ENCODE measurements at regions not wholly inside any gene's neighbourhood (a gene's known extent, or its start where the extent isn't known, plus 50 kb on each side); places are given as distances from the start of the nearest gene placed in this dataset.
"Not testable (repeated sequence)": the region's sequence is repeated elsewhere in the genome, so short reads cannot be mapped to it uniquely, and the experiment has no call there.

DNA sequence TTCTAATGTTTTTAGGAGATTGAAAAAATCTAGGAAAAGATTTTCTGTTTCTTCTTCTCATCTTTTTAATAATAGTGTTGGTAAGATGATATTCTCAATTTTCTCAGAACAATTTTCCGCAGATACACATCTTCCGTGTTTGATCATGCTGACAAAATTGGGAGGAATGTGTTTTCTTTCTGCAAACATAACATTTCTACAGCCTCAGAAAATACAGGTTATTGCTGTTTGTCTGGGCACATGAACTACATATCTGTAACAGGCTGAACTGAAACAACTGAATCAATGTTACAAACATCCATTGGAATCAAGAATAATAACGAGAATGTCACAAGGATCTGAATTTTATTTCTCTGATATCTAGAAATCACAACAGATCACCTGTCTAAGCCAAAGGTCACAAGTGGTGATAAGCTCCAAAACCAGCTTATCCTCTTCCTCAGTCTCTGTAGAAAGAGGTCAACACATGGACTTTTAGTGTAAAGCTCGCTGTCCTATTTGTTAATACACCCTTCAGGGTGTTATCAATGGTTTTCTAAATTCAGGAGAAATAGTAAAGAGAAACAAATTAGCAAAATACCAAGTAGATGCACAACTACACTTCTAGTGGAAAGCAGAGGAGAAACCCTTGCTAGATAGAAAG is 197.3 kb upstream of the MARCKS start:
- no peak for DNase-seq

DNA sequence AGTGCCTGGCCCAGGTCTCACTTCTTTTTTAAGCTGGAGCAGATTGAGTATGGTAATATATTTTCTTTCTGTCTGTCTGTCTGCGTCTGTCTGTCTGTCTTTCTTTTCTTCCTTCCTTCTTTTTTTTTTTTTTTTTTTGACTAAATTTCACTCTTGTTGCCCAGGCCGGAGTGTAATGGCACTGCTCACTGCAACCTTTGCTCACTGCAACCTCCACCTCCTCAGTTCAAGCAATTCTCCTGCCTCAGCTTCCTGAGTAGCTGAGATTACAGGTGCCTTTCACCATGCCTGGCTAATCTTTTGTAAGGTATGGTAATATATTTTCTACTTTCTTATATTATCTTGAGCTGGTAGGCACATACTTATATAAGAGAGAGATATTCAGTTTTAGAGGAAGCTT is 196.3 kb upstream of the MARCKS start:
- no peak for DNase-seq

DNA sequence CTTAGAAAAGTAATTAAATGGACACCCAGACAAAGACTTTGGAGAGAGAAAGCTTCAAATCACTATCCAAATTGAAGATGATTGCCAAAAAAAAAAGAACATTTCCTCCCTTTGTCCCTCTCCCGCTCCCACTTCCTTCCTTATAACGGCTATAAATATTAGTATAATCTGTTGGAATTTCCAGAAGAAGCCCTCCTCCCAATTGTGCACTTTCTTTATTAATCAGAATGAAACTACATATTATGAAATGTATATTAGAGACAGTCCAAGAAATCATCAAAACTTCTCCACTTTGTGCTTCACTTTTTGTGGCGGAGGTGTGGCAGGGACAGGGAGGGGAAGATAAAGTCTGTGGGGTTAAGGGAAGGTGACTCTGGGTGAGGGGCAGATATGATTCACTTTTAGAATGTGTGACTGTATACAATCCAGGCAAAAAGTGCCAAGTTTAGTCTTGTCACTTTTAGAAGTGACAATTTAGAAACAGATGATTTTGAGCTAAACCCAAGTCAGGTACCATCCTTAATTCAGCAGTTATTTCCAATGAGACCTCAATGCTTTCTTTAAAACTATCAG is 195.0 kb upstream of the MARCKS start:
- DNase-seq, result no peak

- DNase-seq, result no peak
These were observed 194.3 kb upstream of the MARCKS start for GRCh38 chr6:113662688-113663333.

DNA sequence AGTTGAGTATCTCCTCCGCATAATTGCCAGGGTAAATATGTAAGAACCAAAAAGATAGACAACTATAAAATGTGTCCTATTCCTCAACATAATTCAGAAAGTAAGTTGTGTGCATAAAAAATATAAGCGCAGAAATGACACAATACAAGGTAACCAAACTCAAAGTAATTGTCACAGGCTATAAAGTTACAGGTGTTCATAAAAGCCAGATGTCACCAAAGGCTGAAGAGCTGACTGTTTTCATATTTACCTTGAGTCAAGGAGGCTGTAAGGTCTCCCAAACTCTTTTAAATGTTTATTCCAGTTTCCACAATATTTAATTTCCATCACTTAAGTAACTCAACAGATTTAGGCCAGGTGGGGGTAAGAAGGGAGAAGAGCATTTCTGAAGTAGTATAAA is 192.2 kb upstream of the MARCKS start:
- no peak for DNase-seq

- no peak for DNase-seq
These were observed 188.3 kb upstream of the MARCKS start for GRCh38 chr6:113668641-113669408.

DNA sequence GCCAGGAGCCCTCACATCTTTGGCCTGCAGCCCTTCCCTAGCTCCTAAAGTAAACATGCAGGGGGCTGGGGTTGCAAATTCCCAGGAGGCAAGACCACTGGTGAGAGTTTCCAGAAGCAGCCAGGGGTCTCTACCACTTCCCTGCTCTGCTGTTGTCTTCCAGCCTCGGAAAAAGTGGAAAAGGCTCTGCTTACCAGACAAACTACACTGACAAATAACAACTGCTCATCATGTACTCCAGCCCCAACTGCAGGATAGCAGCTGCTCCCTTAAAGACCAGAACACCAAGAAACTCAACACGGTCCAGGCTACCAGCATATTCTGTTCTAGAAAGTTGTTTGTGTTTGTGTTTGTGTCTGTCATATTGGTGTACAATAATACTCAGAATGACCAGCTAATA is 187.5 kb upstream of the MARCKS start:
- DNase-seq, result no peak

GRCh38 chr6:113671421-113671820 is 185.7 kb upstream of the MARCKS start:
- DNase-seq, result no peak

DNA sequence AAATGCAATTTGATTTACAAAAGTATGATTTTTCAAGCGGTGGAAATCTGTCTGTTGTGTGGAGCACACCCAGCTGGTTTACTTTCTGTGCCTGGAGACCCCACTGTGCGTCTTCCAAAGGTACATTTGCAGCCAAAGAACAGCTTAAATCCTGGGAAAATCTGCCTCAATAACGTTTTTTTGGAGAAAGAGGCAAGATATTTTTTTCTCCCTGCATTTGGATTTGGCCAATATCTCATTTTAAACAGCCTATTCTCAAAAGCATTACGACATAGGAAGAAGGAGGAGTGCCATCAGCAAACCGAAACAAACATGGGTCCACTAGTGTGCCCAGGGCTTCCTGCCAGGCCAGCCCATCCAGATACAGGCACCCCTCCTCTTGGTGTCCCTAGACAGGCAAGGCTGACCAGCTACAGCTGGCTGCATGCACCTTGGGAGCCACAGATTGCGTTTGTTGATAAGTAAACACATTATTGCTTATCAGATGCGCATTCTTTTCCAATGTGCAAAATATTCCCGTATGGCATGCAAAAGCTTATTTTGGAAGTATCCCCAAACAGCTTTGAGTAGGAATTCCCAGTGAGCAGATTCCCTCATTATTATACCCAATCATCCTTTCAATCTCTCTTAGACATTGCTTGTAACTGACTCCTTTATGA is 184.5 kb upstream of the MARCKS start:
- peak; percentile 77 for DNase-seq

GRCh38 chr6:113674075-113674474 is 183.1 kb upstream of the MARCKS start:
- no peak for DNase-seq

- no peak for DNase-seq
These were observed 181.1 kb upstream of the MARCKS start for GRCh38 chr6:113676057-113676456.

- DNase-seq, result no peak
These were observed 180.2 kb upstream of the MARCKS start for GRCh38 chr6:113676968-113677367.

DNA sequence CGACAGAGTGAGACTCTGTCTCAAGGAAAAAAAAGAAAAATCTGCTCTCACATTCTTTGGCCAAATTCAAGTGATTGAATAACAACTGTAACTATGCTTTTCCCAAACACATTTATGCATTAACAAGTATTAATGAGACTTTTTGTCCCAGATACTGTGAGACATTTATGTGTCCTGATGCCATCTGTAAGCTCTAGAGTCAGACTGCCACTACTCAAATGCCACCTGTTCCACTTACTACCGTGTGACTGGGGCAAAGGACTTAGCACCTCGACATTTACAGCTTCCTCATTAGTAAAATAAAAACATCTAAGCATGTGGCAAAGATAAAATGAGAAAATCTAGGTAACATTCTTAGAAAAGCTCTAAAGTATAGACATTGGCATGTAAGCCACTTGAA is 178.1 kb upstream of the MARCKS start:
- DNase-seq, result no peak

GRCh38 chr6:113680301-113680700 is 176.8 kb upstream of the MARCKS start:
- no peak for DNase-seq

DNA sequence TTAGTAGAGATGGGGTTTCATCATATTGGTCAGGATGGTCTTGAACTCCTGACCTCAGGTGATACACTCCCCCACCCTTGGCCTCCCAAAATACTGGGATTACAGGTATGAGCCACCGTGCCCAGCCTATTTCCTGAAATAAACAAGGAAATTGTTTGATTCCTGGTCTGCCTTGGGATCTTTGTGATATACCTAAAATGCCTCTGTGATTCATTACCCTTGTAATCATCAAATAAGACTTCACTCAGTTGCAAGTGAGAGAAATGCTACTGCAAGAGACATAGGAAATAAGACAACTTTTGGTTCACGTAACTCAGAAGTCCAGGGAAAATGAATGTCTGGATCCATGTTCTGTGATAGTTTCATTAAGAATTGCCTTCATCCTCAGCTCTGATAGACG is 173.2 kb upstream of the MARCKS start:
- DNase-seq, result no peak

DNA sequence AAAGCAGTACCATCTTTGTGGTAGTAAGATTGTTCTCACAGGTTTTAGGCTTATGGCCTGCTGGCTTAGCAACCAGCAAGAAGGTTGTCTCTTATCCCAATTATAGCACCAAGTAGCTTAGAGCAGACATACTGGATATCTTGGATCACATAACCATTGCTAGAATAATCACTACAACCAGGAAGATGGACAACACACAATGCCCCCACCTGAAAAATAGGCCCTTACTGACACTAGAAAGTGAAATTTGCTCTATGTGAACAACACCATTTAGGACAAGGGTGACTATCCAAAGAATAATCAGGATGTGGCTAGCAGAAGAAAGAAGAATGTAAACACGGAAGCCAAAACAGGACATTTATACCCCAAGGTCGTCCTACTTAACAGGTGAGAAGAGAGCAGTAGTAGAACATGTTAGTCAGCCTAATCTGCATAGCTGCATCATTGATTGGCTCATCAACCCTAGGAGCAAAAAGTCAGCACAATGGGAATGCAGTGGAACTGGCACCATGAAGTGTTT is 172.7 kb upstream of the MARCKS start:
- DNase-seq, result no peak

DNA sequence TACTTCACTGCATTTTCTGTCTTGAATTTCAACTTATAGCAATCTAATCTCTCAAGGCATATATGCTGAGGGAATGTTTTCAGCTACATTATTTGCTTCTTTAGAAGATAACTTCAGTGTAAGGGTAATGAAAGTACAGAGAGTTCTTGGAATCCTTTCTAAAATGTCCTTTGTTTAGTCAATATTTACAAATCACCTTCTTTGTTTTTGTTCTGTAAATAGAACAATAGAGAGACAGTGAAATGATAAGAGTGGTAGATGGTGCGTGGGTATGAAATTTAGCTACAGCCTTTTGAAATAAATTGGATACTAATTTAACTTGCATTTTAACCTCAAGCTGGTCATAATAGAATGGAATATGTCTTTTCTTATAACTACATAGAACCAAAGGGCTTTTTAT is 171.1 kb upstream of the MARCKS start:
- DNase-seq, result no peak

DNA sequence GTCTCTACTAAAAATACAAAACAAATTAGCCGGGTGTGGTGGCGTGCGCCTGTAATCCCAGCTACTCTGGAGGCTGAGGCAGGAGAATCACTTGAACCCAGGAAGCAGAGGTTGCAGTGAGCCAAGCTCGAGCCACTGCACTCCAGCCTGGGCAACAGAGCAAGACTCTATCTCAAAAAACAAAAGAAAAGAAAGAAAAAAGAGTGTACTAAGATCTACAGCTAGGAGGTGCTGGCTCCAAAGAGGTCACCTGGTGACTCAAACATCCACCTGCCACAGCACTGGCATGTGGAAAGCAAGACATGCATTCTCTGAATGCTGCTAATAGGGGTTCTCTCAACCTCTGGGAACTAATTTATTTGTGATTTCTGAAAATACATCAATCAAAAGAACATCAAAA is 167.5 kb upstream of the MARCKS start:
- DNase-seq, result not testable (repeated sequence)

DNA sequence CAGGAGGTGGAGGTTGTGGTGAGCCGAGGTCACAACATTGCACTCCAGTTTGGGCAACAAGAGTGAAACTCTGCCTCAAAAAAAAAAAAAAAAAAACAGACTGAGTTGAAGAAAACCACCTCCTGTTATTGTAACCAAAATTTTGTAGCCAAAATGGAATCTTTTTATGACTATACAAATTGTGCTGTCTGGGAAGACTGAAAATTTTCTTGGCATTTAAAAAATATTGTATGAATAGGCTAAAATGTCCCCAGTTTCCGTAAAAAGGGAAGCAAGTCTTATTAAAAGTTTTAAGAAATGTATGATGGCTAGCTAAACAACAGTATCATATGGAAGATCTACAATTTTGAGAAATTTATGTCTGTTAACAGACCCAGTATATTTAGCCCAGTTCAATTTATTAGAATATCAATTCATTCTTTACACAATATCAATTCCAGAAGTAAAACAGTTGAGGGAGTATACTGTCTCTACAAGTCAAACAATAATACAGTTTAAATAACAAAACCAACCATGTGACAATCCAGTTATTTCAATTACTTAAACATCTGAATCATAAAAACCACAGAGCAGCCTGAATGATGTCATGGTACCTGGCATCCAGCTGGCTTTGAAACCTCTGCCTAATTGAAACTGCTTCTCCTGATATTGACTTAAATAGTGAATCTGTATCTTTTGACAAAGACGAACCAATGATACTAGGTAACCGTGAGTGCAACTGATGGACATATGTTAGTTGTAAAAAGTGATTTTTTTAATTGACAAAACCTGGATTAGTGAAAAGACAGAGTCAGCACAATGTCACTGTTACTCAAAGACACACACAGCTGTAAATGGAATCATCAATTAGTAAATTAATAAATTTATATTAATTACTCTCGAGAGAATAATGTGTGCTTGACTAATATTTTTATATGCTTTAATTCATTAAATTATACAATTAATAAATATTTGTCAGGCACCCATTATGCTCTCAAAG is 166.6 kb upstream of the MARCKS start:
- no peak for DNase-seq

- DNase-seq, result no peak
These were observed 165.9 kb upstream of the MARCKS start for GRCh38 chr6:113691260-113691656.

- no peak for DNase-seq
These were observed 163.3 kb upstream of the MARCKS start for GRCh38 chr6:113693851-113694250.
